GM12878 (cell line): ENCODE measurements at regions not wholly inside any gene's neighbourhood (a gene's known extent, or its start where the extent isn't known, plus 50 kb on each side); places are given as distances from the start of the nearest gene placed in this dataset.
A peak's percentile ranks its signal among the peaks of the same experiment; 100 is the strongest.

Experiments used
- ATAC-seq: fragments of 200-7000 bp; cut with Tn5 transposase; 3 replicates; pipeline ENCODE4 v1.9.1; 2020; ENCODE audit warnings: mild to moderate bottlenecking, moderate library complexity
- BruUV-seq: library from RNA; stranded (reverse); fragments of 400-500 nt; replicated peaks from 2 replicates; lab custom pipeline; 2021; lab: Mats Ljungman, UMichigan
- CTCF ChIA-PET: fragments of 300-600 bp; sonication (Branson Sonifier 250); formaldehyde crosslinking; extraction: SDS; loops from one replicate; lab custom pipeline; 2021; ENCODE audit warnings: inconsistent platforms; lab: Yijun Ruan, JAX
- POLR2A ChIA-PET: fragments of 350-600 bp; formaldehyde crosslinking; extraction: SDS; loops from one replicate; lab custom pipeline; 2021; ENCODE audit warnings: inconsistent platforms; lab: Charles Lee
- RAD21 ChIA-PET: fragments of 300-600 bp; sonication (Branson Sonifier 250); formaldehyde crosslinking; loops from one replicate; lab custom pipeline; 2023; ENCODE audit warnings: antibody characterized with exemption; ENCODE audit not compliant: unreplicated experiment; lab: Charles Lee
- SMC1A ChIA-PET: fragments of 300-600 bp; sonication (Branson Sonifier 250); formaldehyde crosslinking; loops from one replicate; lab custom pipeline; 2023; ENCODE audit not compliant: unreplicated experiment, uncharacterized antibody; lab: Charles Lee
- DNase-seq: peaks from one replicate; pipeline ENCODE4 v3.0.0-alpha.2; 2011; ENCODE audit warnings: low read depth, low spot score
- FAIRE-seq: peaks from 3 replicates; lab custom pipeline; 2011; peaks lifted over from hg19 to GRCh38; lab: Jason Lieb, UNC
- H2AFZ ChIP-seq: 2 replicates; pipeline ENCODE4 v1.6.0; 2011; ENCODE audit warnings: low read depth, low read length, control low read depth; ENCODE audit not compliant: control insufficient read depth
- H3K27ac ChIP-seq: 2 replicates; pipeline ENCODE4 v1.5.1; 2011; ENCODE audit warnings: control low read depth; ENCODE audit not compliant: control insufficient read depth, insufficient read depth
- H3K27me3 ChIP-seq, 2 experiments: replicated peaks in 1 of 2; 2 replicates each; pipeline versions ENCODE4 v1.6.0 to v1.6.1; 2011; ENCODE audit warnings: low read length in 1 of 2; ENCODE audit not compliant: control insufficient read depth in 2 of 2, insufficient read depth in 2 of 2
- H3K36me3 ChIP-seq, 2 experiments: 2 replicates each; pipeline ENCODE4 v1.5.1; 2011; ENCODE audit warnings: low read length in 1 of 2; ENCODE audit not compliant: control insufficient read depth in 2 of 2, insufficient read depth in 2 of 2
- H3K4me1 ChIP-seq: 2 replicates; pipeline ENCODE4 v1.6.1; 2011; ENCODE audit warnings: mild to moderate bottlenecking, low read length, moderate library complexity, mixed read lengths; ENCODE audit not compliant: control insufficient read depth, insufficient read depth
- H3K4me2 ChIP-seq: 2 replicates; pipeline ENCODE4 v1.6.0; 2011; ENCODE audit warnings: control low read depth; ENCODE audit not compliant: control insufficient read depth, insufficient read depth
- H3K4me3 ChIP-seq: fragments of 200-600 bp; sonication (generic); 2 replicates; pipeline ENCODE4 v1.5.1; 2016
- H3K79me2 ChIP-seq: 2 replicates; pipeline ENCODE4 v1.6.0; 2011; ENCODE audit warnings: low read length; ENCODE audit not compliant: control insufficient read depth, insufficient read depth
- H3K9ac ChIP-seq: 2 replicates; pipeline ENCODE4 v1.8.0; 2011; ENCODE audit warnings: low read length, control low read depth, mixed read lengths; ENCODE audit not compliant: control insufficient read depth, insufficient read depth
- H3K9me3 ChIP-seq: replicated peaks from 3 replicates; pipeline ENCODE4 v1.5.1; 2011; ENCODE audit warnings: mild to moderate bottlenecking, low read length; ENCODE audit not compliant: control insufficient read depth, insufficient read depth
- H4K20me1 ChIP-seq: 2 replicates; pipeline ENCODE4 v1.6.0; 2011; ENCODE audit not compliant: control insufficient read depth, insufficient read depth
- CEBPB ChIP-seq, 2 experiments: fragments of 150-350 bp in 1 of 2; IDR thresholded peaks; 2 replicates each; pipeline ENCODE4 v1.6.1; 2012 to 2014; ENCODE audit warnings: low read depth in 2 of 2, low read length in 2 of 2, borderline replicate concordance in 1 of 2, inconsistent platforms in 1 of 2
- CREM ChIP-seq: IDR thresholded peaks from 2 replicates; pipeline ENCODE4 v1.6.1; 2014; ENCODE audit warnings: antibody characterized with exemption, low read depth
- EZH2 ChIP-seq: IDR thresholded peaks from 2 replicates; pipeline ENCODE4 v1.6.1; 2012; ENCODE audit warnings: low read depth, mild to moderate bottlenecking, control low read depth, inconsistent platforms, low read length, borderline replicate concordance; ENCODE audit not compliant: control insufficient read depth
- JUNB ChIP-seq: IDR thresholded peaks from 2 replicates; pipeline ENCODE4 v1.6.1; 2016; ENCODE audit warnings: antibody characterized with exemption, mild to moderate bottlenecking
- NBN ChIP-seq: fragments of 450-650 bp; IDR thresholded peaks from 2 replicates; pipeline ENCODE4 v1.6.1; 2016
- NR2C1 ChIP-seq: fragments of 450-650 bp; IDR thresholded peaks from 2 replicates; pipeline ENCODE4 v1.6.1; 2017; ENCODE audit warnings: antibody characterized with exemption, mild to moderate bottlenecking, moderate library complexity
- RAD21 ChIP-seq: IDR thresholded peaks from 2 replicates; pipeline ENCODE4 v1.6.1; 2011; ENCODE audit warnings: mild to moderate bottlenecking, low read depth, low read length, moderate library complexity; ENCODE audit not compliant: insufficient read depth
- RB1 ChIP-seq: fragments of 450-650 bp; formaldehyde crosslinking; IDR thresholded peaks from 2 replicates; pipeline ENCODE4 v1.6.1; 2017; ENCODE audit warnings: mild to moderate bottlenecking, borderline replicate concordance
- RELB ChIP-seq: fragments of 450-650 bp; IDR thresholded peaks from 2 replicates; pipeline ENCODE4 v1.6.1; 2017; ENCODE audit warnings: low read depth, mild to moderate bottlenecking, moderate library complexity
- SKIL ChIP-seq: fragments of 450-650 bp; IDR thresholded peaks from 2 replicates; pipeline ENCODE4 v1.6.1; 2017; ENCODE audit warnings: mild to moderate bottlenecking, low read depth, inconsistent platforms; ENCODE audit not compliant: poor library complexity, severe bottlenecking
- SMC3 ChIP-seq: IDR thresholded peaks from 2 replicates; pipeline ENCODE4 v1.6.1; 2011; ENCODE audit warnings: low read length, improper control_type of control experiment, borderline replicate concordance
- STAT1 ChIP-seq: fragments of 450-650 bp; conservative IDR thresholded peaks from 2 replicates; pipeline ENCODE4 v1.6.1; 2014; ENCODE audit warnings: antibody characterized with exemption, mild to moderate bottlenecking
- TAF1 ChIP-seq: IDR thresholded peaks from 2 replicates; pipeline ENCODE4 v1.6.1; 2011; ENCODE audit warnings: mild to moderate bottlenecking, low read depth, low read length, borderline replicate concordance
- TCF3 ChIP-seq: IDR thresholded peaks from 2 replicates; pipeline ENCODE4 v1.6.1; 2012; ENCODE audit warnings: low read depth, mild to moderate bottlenecking, low read length, borderline replicate concordance; ENCODE audit not compliant: insufficient read depth
- ZBTB11 ChIP-seq: fragments of 450-650 bp; formaldehyde crosslinking; IDR thresholded peaks from 2 replicates; pipeline ENCODE4 v1.5.0; 2022; ENCODE audit warnings: mild to moderate bottlenecking, missing genetic modification characterization
- ZNF274 ChIP-seq: IDR thresholded peaks from one replicate; pipeline ENCODE4 v1.8.0; 2011; ENCODE audit not compliant: insufficient read length, insufficient read depth
- ZNF384 ChIP-seq: IDR thresholded peaks from 2 replicates; pipeline ENCODE4 v1.6.1; 2012; ENCODE audit warnings: low read depth, mild to moderate bottlenecking, low read length, improper control_type of control experiment, borderline replicate concordance
- ZZZ3 ChIP-seq: IDR thresholded peaks from 2 replicates; pipeline ENCODE4 v1.6.1; 2011; ENCODE audit warnings: low read depth; ENCODE audit not compliant: control insufficient read depth, insufficient read length
- WGBS: methylation state at CpG from one replicate; pipeline ENCODE4 v1.1.6; 2016; ENCODE audit warnings: low lambda C conversion rate; ENCODE audit not compliant: insufficient replicate concordance, insufficient coverage; ENCODE audit errors: missing lambda C conversion rate; 5-methylcytosine and 5-hydroxymethylcytosine counted together
- in situ Hi-C: fragments of 300-500 bp; cut with MboI; formaldehyde crosslinking; loops from 9 replicates; pipeline ENCODE4 v1.14.3; 2018; ENCODE audit warnings: mixed read lengths
- intact Hi-C: fragments of 100-400 bp; cut with micrococcal nuclease; formaldehyde crosslinking; loops from one replicate; pipeline ENCODE4 v1.14.2; 2022; ENCODE audit not compliant: unreplicated experiment

- DNase-seq = no peak
- no TSS peak for BruUV-seq
- WGBS = 37% methylated on average over 6 of the region's 6 CpGs
- ChIA-PET SMC1A (interaction anchor here (1.0 to 2.0 kb wide), 4 partner anchors 12 to 1814 kb away, joined by 3 to 7 read pairs (median 4); no protein-coding TSS in a partner anchor), RAD21 (interaction anchor here (1.0 to 2.4 kb wide), 6 partner anchors 583 to 1078 kb away, joined by 3 to 12 read pairs (median 6); no protein-coding TSS in a partner anchor), POLR2A (interaction anchor here (0.6 kb wide), 2 partner anchors 11 to 12 kb away, joined by 3 read pairs; no protein-coding TSS in a partner anchor), CTCF (interaction anchor here (0.6 to 2.1 kb wide), 7 partner anchors 10 to 890 kb away, joined by 3 to 11 read pairs (median 3); no protein-coding TSS in a partner anchor)
- Histone ChIP-seq H3K9me3 (no peaks in the 10 kb centered on the region; the same call in 2 of the 3 replicates), H4K20me1 (no peaks in the 10 kb centered on the region), H3K4me3 (no peak overlapping the region), H3K9ac (no peak overlapping the region), H2AFZ (no peak overlapping the region), H3K36me3 (no peaks in the 10 kb centered on the region), H3K4me1 (no peaks in the 10 kb centered on the region), H3K27ac (no peak overlapping the region), H3K79me2 (no peaks in the 10 kb centered on the region), H3K4me2 (no peak overlapping the region), H3K27me3 (no peaks in the 10 kb centered on the region)
- intact Hi-C loops (loop anchor here (5.0 to 10.0 kb wide), 3 partner anchors 519 to 1076 kb away; no protein-coding TSS in a partner anchor), in situ Hi-C loops (no loop called here)
- no peak for FAIRE-seq
- peak; percentile 83 for ATAC-seq
- TF ChIP-seq NR2C1 (0 out of 2 replicates have a peak, but pooled peaks have one; percentile 52), NBN (no peak), ZBTB11 (CRISPR knock-in tag) (no peak), CEBPB (IDR thresholded peaks at IDR 0.05; ENCODE audit: borderline replicate concordance in 1 of 2, low read depth in 2 of 2, low read length in 2 of 2) (no peak), ZNF384 (no peak), TAF1 (no peak), SMC3 (peak; percentile 35), TCF3 (no peak), JUNB (no peak), RELB (no peak), RAD21 (peak; percentile 44; the same call in 1 of the 2 replicates), SKIL (no peak), EZH2 (no peak), ZZZ3 (no peak), RB1 (no peak), CREM (no peak), ZNF274 (no peak), STAT1 (no peak)
These were observed 1081.7 kb downstream of the NAALADL2 start for GRCh38 chr3:175940881-175941280.
